Body of pancreas (tissue), 4 donors: ENCODE measurements at regions not wholly inside any gene's neighbourhood (a gene's known extent, or its start where the extent isn't known, plus 50 kb on each side); places are given as distances from the start of the nearest gene placed in this dataset.

Source experiments
- ATAC-seq: fragments of 150-250 bp; one replicate; pipeline ENCODE4 v1.9.1; 2016
- DNase-seq, 4 donors: peaks; one replicate each; pipeline ENCODE4 v3.0.0-alpha.2; 2019
- H3K27ac ChIP-seq, 4 donors: fragments of 200-600 bp; sonication (generic); 1 replicate in 3 of 4; 2 replicates in 1 of 4; pipeline versions ENCODE4 v1.5.1 to v1.6.1; 2016 to 2019; ENCODE audit warnings: mild to moderate bottlenecking in 1 of 4, mixed read lengths in 1 of 4, moderate library complexity in 1 of 4
- H3K27me3 ChIP-seq, 2 donors: fragments of 200-600 bp; sonication (generic); one replicate each; pipeline ENCODE4 v1.6.0; 2016; ENCODE audit warnings: mild to moderate bottlenecking in 1 of 2
- H3K36me3 ChIP-seq, 2 donors: fragments of 200-600 bp; sonication (generic); replicated peaks in 1 of 2; 2 replicates each; pipeline ENCODE4 v1.5.1; 2016; ENCODE audit warnings: low read depth in 2 of 2; ENCODE audit not compliant: insufficient read depth in 1 of 2
- H3K4me1 ChIP-seq: fragments of 200-600 bp; sonication (generic); one replicate; pipeline ENCODE4 v1.6.0; 2016
- H3K4me3 ChIP-seq, 2 donors: fragments of 200-600 bp; sonication (generic); 1 replicate in 1 of 2; 2 replicates in 1 of 2; pipeline ENCODE4 v1.5.1; 2016 to 2019
- H3K9me3 ChIP-seq, 3 donors: fragments of 200-600 bp; sonication (generic); 1 replicate in 2 of 3; 2 replicates in 1 of 3; pipeline ENCODE4 v1.5.1; 2016
- POLR2A ChIP-seq, 3 donors: fragments of 450-650 bp; IDR thresholded peaks; one replicate each; pipeline ENCODE4 v1.6.1; 2016; ENCODE audit warnings: antibody characterized with exemption in 3 of 3, mild to moderate bottlenecking in 2 of 3
- WGBS, 2 donors: methylation state at CpG; one replicate each; pipeline ENCODE4 v1.1.5; 2017; 5-methylcytosine and 5-hydroxymethylcytosine counted together
- intact Hi-C: fragments of 100-400 bp; cut with DNase I; formaldehyde crosslinking; loops from one replicate; pipeline ENCODE4 v1.15.1; 2023
- TF ChIP-seq, protein P1 (sequence below), 7 experiments: fragments of 450-650 bp in 4 of 7; fragments of 200-600 bp in 3 of 7; sonication (generic) in 3 of 7; IDR thresholded peaks; one replicate each; pipeline ENCODE4 v1.5.1; 2016 to 2019; ENCODE audit warnings: antibody characterized with exemption in 7 of 7

DNA sequence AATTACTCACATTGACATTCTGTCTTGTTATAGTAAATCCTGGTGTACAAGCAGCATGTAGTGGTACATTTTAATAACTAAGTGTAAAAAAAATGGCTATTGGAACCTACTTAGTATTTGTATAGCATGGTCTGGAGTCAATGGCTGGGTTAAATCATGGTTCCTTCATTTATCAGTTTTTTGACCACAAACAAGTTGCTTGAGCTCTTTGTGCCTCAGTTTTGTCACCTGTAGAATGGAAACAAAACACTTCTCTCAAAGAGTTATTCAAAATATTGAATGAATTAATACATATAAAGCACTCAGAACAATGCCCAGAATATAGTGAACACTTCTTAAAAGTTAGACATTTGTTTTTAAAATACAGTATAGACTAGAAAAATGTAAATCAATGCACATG is 93.2 kb upstream of the HS3ST5 start:
- ATAC-seq (no peak), DNase-seq (no peak)
- Histone ChIP-seq H3K27me3 (no peaks in the 10 kb centered on the region), H3K36me3 (no peaks in the 10 kb centered on the region), H3K4me3 (no peak overlapping the region), H3K4me1 (no peaks in the 10 kb centered on the region), H3K9me3 (no peaks in the 10 kb centered on the region), H3K27ac (no peak overlapping the region)
- intact Hi-C loops = no loop called here
- TF ChIP-seq, protein P1, sequence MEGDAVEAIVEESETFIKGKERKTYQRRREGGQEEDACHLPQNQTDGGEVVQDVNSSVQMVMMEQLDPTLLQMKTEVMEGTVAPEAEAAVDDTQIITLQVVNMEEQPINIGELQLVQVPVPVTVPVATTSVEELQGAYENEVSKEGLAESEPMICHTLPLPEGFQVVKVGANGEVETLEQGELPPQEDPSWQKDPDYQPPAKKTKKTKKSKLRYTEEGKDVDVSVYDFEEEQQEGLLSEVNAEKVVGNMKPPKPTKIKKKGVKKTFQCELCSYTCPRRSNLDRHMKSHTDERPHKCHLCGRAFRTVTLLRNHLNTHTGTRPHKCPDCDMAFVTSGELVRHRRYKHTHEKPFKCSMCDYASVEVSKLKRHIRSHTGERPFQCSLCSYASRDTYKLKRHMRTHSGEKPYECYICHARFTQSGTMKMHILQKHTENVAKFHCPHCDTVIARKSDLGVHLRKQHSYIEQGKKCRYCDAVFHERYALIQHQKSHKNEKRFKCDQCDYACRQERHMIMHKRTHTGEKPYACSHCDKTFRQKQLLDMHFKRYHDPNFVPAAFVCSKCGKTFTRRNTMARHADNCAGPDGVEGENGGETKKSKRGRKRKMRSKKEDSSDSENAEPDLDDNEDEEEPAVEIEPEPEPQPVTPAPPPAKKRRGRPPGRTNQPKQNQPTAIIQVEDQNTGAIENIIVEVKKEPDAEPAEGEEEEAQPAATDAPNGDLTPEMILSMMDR (IDR thresholded peaks at IDR 0.05) = no peak
- TF ChIP-seq POLR2A (IDR thresholded peaks at IDR 0.05) = no peak

DNA sequence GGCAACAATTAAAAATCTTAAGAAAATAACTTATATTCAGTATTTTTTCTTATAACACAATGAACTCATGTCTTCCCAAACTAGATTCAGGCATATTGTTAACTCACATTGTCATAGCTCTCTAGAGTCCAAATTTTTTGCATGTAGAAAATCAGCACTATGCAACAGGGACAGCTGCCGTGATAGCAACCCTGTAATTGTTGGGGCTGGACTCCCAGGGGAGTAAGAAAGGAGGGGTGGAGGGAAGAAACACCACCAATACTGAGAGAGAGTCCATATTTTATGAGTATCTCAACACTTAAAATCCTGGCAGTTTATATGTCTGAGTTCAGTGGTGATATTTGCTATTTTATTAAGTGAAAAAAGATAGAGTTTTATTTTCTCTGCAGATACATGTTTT is 89.6 kb upstream of the HS3ST5 start:
- 86 to 88% methylated on average over 1 of the region's 1 CpG for WGBS, 2 donors
- Histone ChIP-seq H3K27ac (no peak overlapping the region), H3K4me1 (no peaks in the 10 kb centered on the region), H3K36me3 (no peaks in the 10 kb centered on the region), H3K9me3 (no peaks in the 10 kb centered on the region), H3K4me3 (no peak overlapping the region), H3K27me3 (no peaks in the 10 kb centered on the region)
- ATAC-seq = no peak
- intact Hi-C loops = no loop called here
- DNase-seq = no peak
- TF ChIP-seq, protein P1 (IDR thresholded peaks at IDR 0.05) = no peak
- TF ChIP-seq POLR2A (IDR thresholded peaks at IDR 0.05) = no peak

DNA sequence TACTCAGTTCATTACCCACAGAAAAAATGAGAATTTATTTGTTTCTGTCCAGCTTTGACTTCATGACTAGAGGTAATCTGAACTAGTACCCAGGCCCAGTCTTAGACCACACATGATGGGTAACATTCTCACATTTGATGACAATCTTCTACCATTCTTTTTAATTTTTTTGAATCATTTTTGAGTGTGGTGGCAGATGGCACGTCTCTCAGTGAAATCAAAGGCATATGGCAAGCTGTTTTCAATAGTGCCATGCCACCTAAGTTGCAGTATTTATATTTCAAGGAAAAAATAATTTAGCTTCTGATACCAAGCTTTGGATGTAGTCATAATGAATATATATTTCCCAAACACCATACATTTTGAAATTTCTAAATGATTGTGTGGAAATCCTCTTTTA is 88.8 kb upstream of the HS3ST5 start:
- ATAC-seq (no peak), DNase-seq (no peak)
- H3K4me3 ChIP-seq = no peak overlapping the region
- intact Hi-C loops = no loop called here
- no peaks in the 10 kb centered on the region for H3K36me3 ChIP-seq
- 80 to 92% methylated on average over 1 of the region's 1 CpG for WGBS, 2 donors
- H3K9me3 ChIP-seq = no peaks in the 10 kb centered on the region
- H3K4me1 ChIP-seq = no peaks in the 10 kb centered on the region
- no peaks in the 10 kb centered on the region for H3K27me3 ChIP-seq
- H3K27ac ChIP-seq = no peak overlapping the region
- TF ChIP-seq, protein P1 (IDR thresholded peaks at IDR 0.05) = no peak
- no peak for TF ChIP-seq POLR2A (IDR thresholded peaks at IDR 0.05)

DNA sequence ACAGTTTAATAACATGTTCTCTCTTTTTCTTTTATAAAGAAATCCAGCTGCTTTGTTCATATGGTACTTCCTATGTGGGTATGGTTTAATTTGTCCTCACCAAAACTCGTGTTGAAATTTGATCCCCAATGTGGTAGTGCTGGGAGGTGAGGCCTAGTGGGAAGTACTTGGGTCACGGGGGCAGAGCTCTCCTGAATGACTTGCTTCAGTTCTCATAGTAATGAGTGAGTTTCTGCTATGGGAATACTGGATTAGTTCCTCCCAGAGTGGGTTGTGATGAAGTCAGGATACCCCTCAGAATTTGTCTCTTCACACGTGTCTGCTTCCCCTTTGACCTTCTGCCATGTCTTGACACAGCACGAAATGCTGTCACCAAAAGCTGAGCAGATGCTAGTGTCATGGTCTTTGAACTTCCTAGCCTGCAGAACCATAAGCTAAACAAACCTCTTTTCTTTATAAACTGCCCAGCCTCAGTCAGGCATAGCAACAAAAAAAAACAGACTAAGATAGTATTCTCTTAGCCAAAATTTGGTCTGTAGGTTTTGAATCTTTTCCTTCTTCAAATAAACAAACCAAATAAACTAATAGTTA is 87.8 kb upstream of the HS3ST5 start:
- no peak for TF ChIP-seq POLR2A (IDR thresholded peaks at IDR 0.05)
- TF ChIP-seq, protein P1 (IDR thresholded peaks at IDR 0.05) = no peak
- intact Hi-C loops = no loop called here
- H3K4me1 ChIP-seq = no peaks in the 10 kb centered on the region
- no peaks in the 10 kb centered on the region for H3K36me3 ChIP-seq
- WGBS, 2 donors = 52 to 63% methylated on average over 4 of the region's 4 CpGs
- no peaks in the 10 kb centered on the region for H3K27me3 ChIP-seq
- no peak for DNase-seq
- no peak for ATAC-seq
- no peak overlapping the region for H3K4me3 ChIP-seq
- H3K27ac ChIP-seq = no peak overlapping the region
- no peaks in the 10 kb centered on the region for H3K9me3 ChIP-seq

DNA sequence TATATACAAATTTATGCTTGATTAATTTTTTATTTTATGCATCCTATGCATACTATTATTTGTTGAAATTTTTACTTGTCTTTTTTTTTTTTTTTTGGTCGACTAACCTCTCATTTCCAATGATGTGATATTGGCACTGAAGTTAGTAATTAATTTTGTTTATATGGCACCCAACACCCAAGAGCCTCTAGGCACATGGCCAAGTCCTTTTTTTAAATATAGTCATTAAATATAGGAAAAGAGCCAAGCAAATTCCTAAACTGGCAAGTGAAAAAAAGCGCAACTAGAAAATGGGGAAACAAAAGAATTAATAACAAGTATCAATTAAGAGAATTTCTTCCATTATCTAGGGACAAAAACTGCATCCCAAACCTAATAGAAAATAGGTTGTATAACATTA is 85.5 kb upstream of the HS3ST5 start:
- intact Hi-C loops = no loop called here
- no peaks in the 10 kb centered on the region for H3K36me3 ChIP-seq
- H3K4me3 ChIP-seq = no peak overlapping the region
- H3K9me3 ChIP-seq = no peaks in the 10 kb centered on the region
- no peaks in the 10 kb centered on the region for H3K27me3 ChIP-seq
- DNase-seq (no peak), ATAC-seq (no peak)
- H3K27ac ChIP-seq = no peak overlapping the region
- no peaks in the 10 kb centered on the region for H3K4me1 ChIP-seq
- TF ChIP-seq POLR2A (IDR thresholded peaks at IDR 0.05) = no peak
- TF ChIP-seq, protein P1 (IDR thresholded peaks at IDR 0.05) = no peak
- 32 to 38% methylated on average over 2 of the region's 2 CpGs for WGBS, 2 donors
